ENCODE measurements at regions not wholly inside any gene's neighbourhood (a gene's known extent, or its start where the extent isn't known, plus 50 kb on each side); places are given as distances from the start of the nearest gene placed in this dataset.

GRCh38 chr20:4076671-4077070, 61.3 kb upstream of the RNF24 start:
- peak; percentile 91 for DNase-seq (ENCODE audit: low read depth, low spot score)
- no peak overlapping the region for H3K4me3 ChIP-seq (ENCODE audit: low read depth, low read length)
- TF ChIP-seq CTCF (IDR thresholded peaks at IDR 0.05; ENCODE audit: low read depth, low read length) = no peak
- in situ Hi-C loops (cut with HindIII; ENCODE audit: low sequenced_read_pairs) = no loop called here

- no peak for DNase-seq (ENCODE audit: low read depth, low spot score)
- in situ Hi-C loops (cut with HindIII; ENCODE audit: low sequenced_read_pairs) = no loop called here
- no peak for TF ChIP-seq CTCF (IDR thresholded peaks at IDR 0.05; ENCODE audit: low read depth, low read length)
- no peak overlapping the region for H3K4me3 ChIP-seq (ENCODE audit: low read depth, low read length)
These were observed 60.7 kb upstream of the RNF24 start for GRCh38 chr20:4076033-4076432.

- in situ Hi-C loops (cut with HindIII; ENCODE audit: low sequenced_read_pairs) = no loop called here
- H3K4me3 ChIP-seq (ENCODE audit: low read depth, low read length) = no peak overlapping the region
- no peak for TF ChIP-seq CTCF (IDR thresholded peaks at IDR 0.05; ENCODE audit: low read depth, low read length)
- DNase-seq (ENCODE audit: low read depth, low spot score) = no peak
These were observed 59.6 kb upstream of the RNF24 start for GRCh38 chr20:4074877-4075455.

- H3K4me3 ChIP-seq (ENCODE audit: low read depth, low read length) = no peak overlapping the region
- no peak for DNase-seq (ENCODE audit: low read depth, low spot score)
- in situ Hi-C loops (cut with HindIII; ENCODE audit: low sequenced_read_pairs) = no loop called here
- no peak for TF ChIP-seq CTCF (IDR thresholded peaks at IDR 0.05; ENCODE audit: low read depth, low read length)
These were observed 58.7 kb upstream of the RNF24 start for GRCh38 chr20:4073852-4074741.

- H3K4me3 ChIP-seq (ENCODE audit: low read depth, low read length) = no peak overlapping the region
- no peak for DNase-seq (ENCODE audit: low read depth, low spot score)
- in situ Hi-C loops (cut with HindIII; ENCODE audit: low sequenced_read_pairs) = no loop called here
- TF ChIP-seq CTCF (IDR thresholded peaks at IDR 0.05; ENCODE audit: low read depth, low read length) = no peak
These were observed 55.9 kb upstream of the RNF24 start for GRCh38 chr20:4071178-4071693.

GRCh38 chr20:4070323-4071177, 55.2 kb upstream of the RNF24 start:
- no peak for DNase-seq (ENCODE audit: low read depth, low spot score)
- no peak overlapping the region for H3K4me3 ChIP-seq (ENCODE audit: low read depth, low read length)
- no peak for TF ChIP-seq CTCF (IDR thresholded peaks at IDR 0.05; ENCODE audit: low read depth, low read length)
- in situ Hi-C loops (cut with HindIII; ENCODE audit: low sequenced_read_pairs) = no loop called here
